ENCODE measurements at regions not wholly inside any gene's neighbourhood (a gene's known extent, or its start where the extent isn't known, plus 50 kb on each side); places are given as distances from the start of the nearest gene placed in this dataset.
A peak's percentile ranks its signal among the peaks of the same experiment; 100 is the strongest.

DNA sequence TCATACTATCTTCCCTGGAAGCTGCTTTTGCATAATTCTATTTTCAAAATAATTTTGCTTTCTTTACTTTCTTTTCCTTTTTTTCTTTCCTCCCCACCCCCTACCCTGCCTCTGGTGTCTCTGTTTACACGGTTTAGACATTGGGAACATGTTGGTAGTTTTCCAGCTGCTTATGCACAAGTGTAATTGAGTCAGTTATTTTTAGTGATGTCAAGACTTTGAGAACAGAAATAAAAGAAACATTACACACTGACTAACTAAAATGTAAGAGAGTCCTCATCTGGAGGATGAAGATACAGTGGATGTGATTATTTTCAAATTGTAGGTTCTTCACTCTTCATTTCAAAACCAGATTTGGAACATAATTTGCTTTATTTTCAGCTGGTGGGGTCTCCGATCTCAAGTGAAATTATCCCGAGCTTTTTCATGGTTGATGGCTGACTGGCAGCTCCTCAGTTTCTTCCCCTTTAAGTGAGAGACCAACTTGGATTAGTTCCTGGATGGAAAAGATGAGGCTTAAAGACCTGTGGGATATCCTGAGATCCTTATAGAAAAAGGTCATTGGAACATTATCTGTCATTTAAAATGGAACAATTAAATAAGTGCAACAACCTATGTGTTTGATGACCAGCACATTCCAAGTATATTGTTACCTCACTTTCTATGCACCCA, 154.4 kb upstream of the ZNF462 start:
- no peak for DNase-seq (ENCODE audit: extremely low read depth, low read depth)
- TF ChIP-seq, protein P1, sequence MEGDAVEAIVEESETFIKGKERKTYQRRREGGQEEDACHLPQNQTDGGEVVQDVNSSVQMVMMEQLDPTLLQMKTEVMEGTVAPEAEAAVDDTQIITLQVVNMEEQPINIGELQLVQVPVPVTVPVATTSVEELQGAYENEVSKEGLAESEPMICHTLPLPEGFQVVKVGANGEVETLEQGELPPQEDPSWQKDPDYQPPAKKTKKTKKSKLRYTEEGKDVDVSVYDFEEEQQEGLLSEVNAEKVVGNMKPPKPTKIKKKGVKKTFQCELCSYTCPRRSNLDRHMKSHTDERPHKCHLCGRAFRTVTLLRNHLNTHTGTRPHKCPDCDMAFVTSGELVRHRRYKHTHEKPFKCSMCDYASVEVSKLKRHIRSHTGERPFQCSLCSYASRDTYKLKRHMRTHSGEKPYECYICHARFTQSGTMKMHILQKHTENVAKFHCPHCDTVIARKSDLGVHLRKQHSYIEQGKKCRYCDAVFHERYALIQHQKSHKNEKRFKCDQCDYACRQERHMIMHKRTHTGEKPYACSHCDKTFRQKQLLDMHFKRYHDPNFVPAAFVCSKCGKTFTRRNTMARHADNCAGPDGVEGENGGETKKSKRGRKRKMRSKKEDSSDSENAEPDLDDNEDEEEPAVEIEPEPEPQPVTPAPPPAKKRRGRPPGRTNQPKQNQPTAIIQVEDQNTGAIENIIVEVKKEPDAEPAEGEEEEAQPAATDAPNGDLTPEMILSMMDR (IDR thresholded peaks at IDR 0.05; ENCODE audit: low read depth, low read length), result no peak

DNA sequence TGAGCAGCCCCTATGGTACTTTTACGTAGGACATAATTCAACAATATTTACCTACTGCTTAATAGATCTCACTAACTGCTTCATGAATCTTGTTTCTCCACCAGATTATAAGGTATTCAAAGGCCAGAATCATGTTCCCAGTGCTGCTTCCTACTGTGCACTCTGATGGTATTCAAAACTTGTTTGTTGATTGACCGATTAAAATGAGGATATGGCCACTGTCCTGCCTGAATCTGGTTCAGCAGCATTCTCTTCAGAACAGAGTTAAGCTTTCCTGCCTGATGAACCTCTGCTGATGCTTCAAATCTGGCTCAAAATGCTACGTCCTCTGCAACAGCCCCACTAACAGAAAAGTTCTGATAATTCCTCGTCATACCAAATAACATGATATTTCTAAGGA, 150.7 kb upstream of the ZNF462 start:
- no peak for DNase-seq (ENCODE audit: extremely low read depth, low read depth)

DNA sequence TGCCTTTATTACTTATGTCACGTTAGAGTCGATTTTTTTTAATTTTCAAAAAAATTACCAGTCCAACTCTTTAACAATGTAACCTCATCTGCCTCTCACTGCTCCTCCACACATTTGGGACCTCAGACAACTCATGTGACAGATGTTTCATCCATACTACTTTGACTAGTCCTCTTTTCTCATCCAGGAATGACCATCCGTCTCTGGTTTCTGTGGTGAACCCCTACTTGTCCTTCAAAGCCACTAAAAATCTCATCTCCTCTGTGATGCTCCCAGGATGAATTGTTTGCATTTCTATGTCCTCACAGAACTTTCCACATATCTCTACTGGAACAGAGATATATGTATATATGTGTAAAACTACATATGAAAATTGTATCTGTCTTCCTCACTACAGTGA, 149.8 kb upstream of the ZNF462 start:
- no peak for DNase-seq (ENCODE audit: extremely low read depth, low read depth)

More for the DNA sequence above, 150.7 kb upstream of the ZNF462 start:
- TF ChIP-seq, protein P1 (IDR thresholded peaks at IDR 0.05; ENCODE audit: low read depth, low read length), result no peak

DNA sequence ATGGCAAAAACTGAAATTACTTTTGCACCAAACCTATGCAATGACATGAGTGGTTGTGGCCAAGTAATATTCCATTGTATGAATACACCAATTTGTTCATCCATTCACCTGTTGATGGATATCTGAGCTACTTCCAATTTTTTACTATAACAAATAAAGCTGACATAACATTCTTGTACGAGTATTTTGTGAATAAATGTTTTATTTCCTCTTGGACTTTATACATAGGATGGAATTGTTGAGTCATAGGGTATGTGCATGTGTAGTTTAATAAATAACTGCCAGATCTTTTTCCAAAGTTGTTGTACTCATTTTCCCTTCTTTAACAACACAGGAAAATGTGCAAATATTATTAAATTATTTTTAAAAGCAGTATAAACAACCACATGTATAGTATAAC, 146.1 kb upstream of the ZNF462 start:
- no peak for DNase-seq (ENCODE audit: extremely low read depth, low read depth)
- TF ChIP-seq, protein P1 (IDR thresholded peaks at IDR 0.05; ENCODE audit: low read depth, low read length), result no peak

More for the DNA sequence above, 149.8 kb upstream of the ZNF462 start:
- TF ChIP-seq, protein P1 (IDR thresholded peaks at IDR 0.05; ENCODE audit: low read depth, low read length), result no peak

DNA sequence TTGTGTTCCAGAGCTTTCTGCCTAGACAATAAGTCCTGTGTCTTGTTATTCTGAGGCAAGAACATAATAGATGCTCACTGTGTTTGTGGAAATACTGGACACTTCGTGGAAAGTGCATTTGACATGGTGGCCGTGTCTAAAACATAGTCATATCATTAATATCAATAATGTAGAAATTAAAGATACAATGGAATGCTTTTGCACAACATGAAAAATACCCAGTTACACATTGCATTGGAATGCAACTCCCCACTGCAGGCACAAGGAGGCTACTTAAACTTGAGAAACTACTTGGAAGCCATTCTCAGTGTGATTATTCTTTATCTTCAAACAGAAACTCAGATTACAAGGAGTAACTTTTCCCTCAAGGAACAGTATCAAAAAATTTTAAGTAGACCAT, 145.3 kb upstream of the ZNF462 start:
- TF ChIP-seq, protein P1 (IDR thresholded peaks at IDR 0.05; ENCODE audit: low read depth, low read length), result no peak; the same call in none of the 2 replicates
- DNase-seq (ENCODE audit: extremely low read depth, low read depth), result peak; percentile 1

DNA sequence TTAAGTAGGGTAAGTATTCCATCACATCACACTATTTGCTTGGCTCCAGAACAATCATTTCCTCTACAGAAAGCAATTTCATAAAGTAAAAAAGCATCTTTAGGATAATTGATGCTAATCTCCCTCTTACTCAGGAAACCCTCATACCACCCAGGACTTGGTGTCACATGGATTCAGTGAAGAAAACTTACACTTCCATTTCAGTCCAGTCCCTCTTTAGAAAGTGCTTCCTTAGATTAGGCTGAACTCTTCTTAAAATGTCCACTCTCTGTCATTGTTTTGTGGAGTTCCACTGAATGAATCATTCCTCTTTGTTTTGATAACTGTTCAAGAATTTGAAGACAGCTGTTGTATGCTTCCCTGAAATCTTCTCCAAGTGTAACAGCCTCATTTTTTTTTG, 144.0 kb upstream of the ZNF462 start:
- DNase-seq (ENCODE audit: extremely low read depth, low read depth), result no peak
- TF ChIP-seq, protein P1 (IDR thresholded peaks at IDR 0.05; ENCODE audit: low read depth, low read length), result no peak

DNA sequence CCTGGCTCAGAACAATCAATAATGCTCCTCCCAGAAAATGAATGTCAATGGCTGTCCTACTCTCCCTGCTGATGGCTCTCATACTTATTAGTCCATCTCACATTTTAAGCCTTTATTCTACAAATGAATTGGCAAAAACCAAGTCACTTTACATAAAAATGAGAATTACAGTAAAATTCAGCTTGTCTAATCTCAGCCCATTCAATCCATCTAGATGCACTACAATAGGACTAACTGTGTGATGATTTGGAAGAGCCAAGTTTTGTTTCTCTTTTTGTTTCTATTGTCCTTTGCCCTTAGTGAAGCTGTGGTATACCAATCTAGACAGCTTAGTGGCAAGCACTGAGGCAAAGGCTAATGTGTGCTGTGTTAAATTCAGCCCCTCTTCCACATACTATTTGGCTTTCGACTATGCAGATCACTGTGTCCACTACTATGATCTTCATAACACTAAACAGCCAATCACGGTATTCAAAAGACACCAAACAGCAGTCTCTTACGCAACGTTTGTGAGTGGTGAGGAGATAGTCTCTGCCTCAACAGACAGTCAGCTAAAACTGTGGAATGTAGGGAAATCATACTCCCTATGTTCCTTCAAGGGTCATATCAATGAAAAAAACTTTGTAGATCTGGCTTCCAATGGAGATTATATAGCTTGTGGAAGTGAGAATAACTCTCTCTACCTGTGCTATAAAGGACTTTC, 140.8 kb upstream of the ZNF462 start:
- TF ChIP-seq, protein P1 (IDR thresholded peaks at IDR 0.05; ENCODE audit: low read depth, low read length), result no peak
- DNase-seq (ENCODE audit: extremely low read depth, low read depth), result no peak
